ENCODE measurements at regions not wholly inside any gene's neighbourhood (a gene's known extent, or its start where the extent isn't known, plus 50 kb on each side); places are given as distances from the start of the nearest gene placed in this dataset.

- Mint-ChIP-seq H3K9me3 (no peaks in the 10 kb centered on the region), H3K4me1 (peaks cover 16% of the 10 kb centered on the region), H3K4me3 (no peak overlapping the region), H3K36me3 (ENCODE audit: low read depth) (no peaks in the 10 kb centered on the region), H3K27me3 (ENCODE audit: low read depth) (no peaks in the 10 kb centered on the region), H3K27ac (ENCODE audit: unreplicated experiment) (no peak overlapping the region)
- DNase-seq (ENCODE audit: low read depth, low spot score) = no peak
- no peak for TF ChIP-seq CTCF (conservative IDR thresholded peaks at IDR 0.05)
These were observed 105.3 kb upstream of the PDZRN3 start for GRCh38 chr3:73729969-73730440.

GRCh38 chr3:73727854-73728253 is 103.1 kb upstream of the PDZRN3 start:
- Mint-ChIP-seq H3K27me3 (ENCODE audit: low read depth) (no peaks in the 10 kb centered on the region), H3K9me3 (no peaks in the 10 kb centered on the region), H3K36me3 (ENCODE audit: low read depth) (no peaks in the 10 kb centered on the region), H3K4me1 (peaks cover 12% of the 10 kb centered on the region), H3K4me3 (no peak overlapping the region), H3K27ac (ENCODE audit: unreplicated experiment) (no peak overlapping the region)
- TF ChIP-seq CTCF (conservative IDR thresholded peaks at IDR 0.05) = no peak
- DNase-seq (ENCODE audit: low read depth, low spot score) = no peak

- no peak overlapping the region for H3K4me3 Mint-ChIP-seq
- no peaks in the 10 kb centered on the region for H3K27me3 Mint-ChIP-seq (ENCODE audit: low read depth)
- H3K4me1 Mint-ChIP-seq = peaks cover 12% of the 10 kb centered on the region
- H3K27ac Mint-ChIP-seq (ENCODE audit: unreplicated experiment) = no peak overlapping the region
- peak; percentile 1 for DNase-seq (ENCODE audit: low read depth, low spot score)
- no peaks in the 10 kb centered on the region for H3K36me3 Mint-ChIP-seq (ENCODE audit: low read depth)
- no peak for TF ChIP-seq CTCF (conservative IDR thresholded peaks at IDR 0.05)
- peaks cover 3% of the 10 kb centered on the region for H3K9me3 Mint-ChIP-seq
These were observed 102.5 kb upstream of the PDZRN3 start for GRCh38 chr3:73727117-73727821.

GRCh38 chr3:73723596-73723995 is 98.9 kb upstream of the PDZRN3 start:
- Mint-ChIP-seq H3K27ac (ENCODE audit: unreplicated experiment) (no peak overlapping the region), H3K9me3 (peaks cover 3% of the 10 kb centered on the region), H3K36me3 (ENCODE audit: low read depth) (no peaks in the 10 kb centered on the region), H3K27me3 (ENCODE audit: low read depth) (no peaks in the 10 kb centered on the region), H3K4me3 (no peak overlapping the region), H3K4me1 (peaks cover 18% of the 10 kb centered on the region)
- no peak for TF ChIP-seq CTCF (conservative IDR thresholded peaks at IDR 0.05)
- no peak for DNase-seq (ENCODE audit: low read depth, low spot score)

GRCh38 chr3:73719861-73720260 is 95.1 kb upstream of the PDZRN3 start:
- no peak for TF ChIP-seq CTCF (conservative IDR thresholded peaks at IDR 0.05)
- Mint-ChIP-seq H3K27me3 (ENCODE audit: low read depth) (no peaks in the 10 kb centered on the region), H3K9me3 (peaks cover 3% of the 10 kb centered on the region), H3K36me3 (ENCODE audit: low read depth) (no peaks in the 10 kb centered on the region), H3K27ac (ENCODE audit: unreplicated experiment) (no peak overlapping the region), H3K4me1 (peaks cover 12% of the 10 kb centered on the region), H3K4me3 (no peak overlapping the region)
- DNase-seq (ENCODE audit: low read depth, low spot score) = no peak
